ENCODE measurements at regions not wholly inside any gene's neighbourhood (a gene's known extent, or its start where the extent isn't known, plus 50 kb on each side); places are given as distances from the start of the nearest gene placed in this dataset.

- TF ChIP-seq, protein P1, sequence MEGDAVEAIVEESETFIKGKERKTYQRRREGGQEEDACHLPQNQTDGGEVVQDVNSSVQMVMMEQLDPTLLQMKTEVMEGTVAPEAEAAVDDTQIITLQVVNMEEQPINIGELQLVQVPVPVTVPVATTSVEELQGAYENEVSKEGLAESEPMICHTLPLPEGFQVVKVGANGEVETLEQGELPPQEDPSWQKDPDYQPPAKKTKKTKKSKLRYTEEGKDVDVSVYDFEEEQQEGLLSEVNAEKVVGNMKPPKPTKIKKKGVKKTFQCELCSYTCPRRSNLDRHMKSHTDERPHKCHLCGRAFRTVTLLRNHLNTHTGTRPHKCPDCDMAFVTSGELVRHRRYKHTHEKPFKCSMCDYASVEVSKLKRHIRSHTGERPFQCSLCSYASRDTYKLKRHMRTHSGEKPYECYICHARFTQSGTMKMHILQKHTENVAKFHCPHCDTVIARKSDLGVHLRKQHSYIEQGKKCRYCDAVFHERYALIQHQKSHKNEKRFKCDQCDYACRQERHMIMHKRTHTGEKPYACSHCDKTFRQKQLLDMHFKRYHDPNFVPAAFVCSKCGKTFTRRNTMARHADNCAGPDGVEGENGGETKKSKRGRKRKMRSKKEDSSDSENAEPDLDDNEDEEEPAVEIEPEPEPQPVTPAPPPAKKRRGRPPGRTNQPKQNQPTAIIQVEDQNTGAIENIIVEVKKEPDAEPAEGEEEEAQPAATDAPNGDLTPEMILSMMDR (IDR thresholded peaks at IDR 0.05): no peak
- no peak for TF ChIP-seq POLR2A (IDR thresholded peaks at IDR 0.05)
Observed at GRCh38 chr2:123073956-123074355, 951.1 kb upstream of the CNTNAP5 start.

Measured in esophagus squamous epithelium (tissue), 4 donors.